HEK293 (cell line): ENCODE measurements at regions not wholly inside any gene's neighbourhood (a gene's known extent, or its start where the extent isn't known, plus 50 kb on each side); places are given as distances from the start of the nearest gene placed in this dataset.

Experiments
- CTCF ChIA-PET: fragments of 350-600 bp; formaldehyde crosslinking; extraction: SDS; loops from one replicate; lab custom pipeline; 2021; ENCODE audit warnings: antibody characterized with exemption; lab: Yijun Ruan, JAX
- POLR2A ChIA-PET: fragments of 300-600 bp; formaldehyde crosslinking; extraction: SDS; loops from one replicate; lab custom pipeline; 2020; ENCODE audit warnings: antibody characterized with exemption, inconsistent platforms; lab: Yijun Ruan, JAX
- H3K27ac ChIP-seq: fragments of 200-500 bp; sonication (Bioruptor generic); 2 replicates; pipeline ENCODE4 v1.5.1; 2014; ENCODE audit warnings: low read depth, low read length, control low read depth, inconsistent platforms; ENCODE audit errors: extremely low read depth
- H3K36me3 ChIP-seq, 2 experiments: fragments of 200-500 bp in 1 of 2; sonication (Bioruptor generic) in 1 of 2; 1 replicate in 1 of 2; 2 replicates in 1 of 2; pipeline ENCODE4 v1.5.1; 2014 to 2017; ENCODE audit warnings: inconsistent platforms in 2 of 2, low read length in 2 of 2; ENCODE audit not compliant: control insufficient read depth in 2 of 2, insufficient read depth in 1 of 2
- H3K4me1 ChIP-seq: fragments of 200-500 bp; sonication (Bioruptor generic); 2 replicates; pipeline ENCODE4 v1.5.1; 2014; ENCODE audit warnings: mild to moderate bottlenecking, low read length, inconsistent platforms; ENCODE audit not compliant: control insufficient read depth, insufficient read depth
- H3K4me3 ChIP-seq: 2 replicates; pipeline ENCODE4 v1.5.1; 2011; ENCODE audit warnings: low read depth, mild to moderate bottlenecking, control low read depth, low read length, moderate library complexity
- H3K9me3 ChIP-seq: fragments of 200-500 bp; sonication (Bioruptor generic); 2 replicates; pipeline ENCODE4 v1.5.1; 2014; ENCODE audit warnings: low read depth, low read length, inconsistent platforms; ENCODE audit not compliant: control insufficient read depth, insufficient read depth
- GLI4 ChIP-seq: fragments of 450-650 bp; formaldehyde crosslinking; IDR thresholded peaks from 2 replicates; pipeline ENCODE4 v1.5.1; 2016; ENCODE audit warnings: missing biosample characterization, missing genetic modification characterization
- IKZF3 ChIP-seq: fragments of 450-650 bp; IDR thresholded peaks from 2 replicates; pipeline ENCODE4 v1.5.0; 2018; ENCODE audit warnings: missing biosample characterization, mild to moderate bottlenecking, missing genetic modification characterization, moderate library complexity
- KLF16 ChIP-seq: fragments of 450-650 bp; formaldehyde crosslinking; IDR thresholded peaks from 2 replicates; pipeline ENCODE4 v1.5.1; 2017; ENCODE audit warnings: missing biosample characterization, missing genetic modification characterization
- KLF7 ChIP-seq: fragments of 450-650 bp; formaldehyde crosslinking; IDR thresholded peaks from 2 replicates; pipeline ENCODE4 v1.5.1; 2016; ENCODE audit warnings: missing biosample characterization, missing genetic modification characterization, borderline replicate concordance
- MYNN ChIP-seq: fragments of 450-650 bp; formaldehyde crosslinking; IDR thresholded peaks from 2 replicates; pipeline ENCODE4 v1.5.1; 2016; ENCODE audit warnings: missing biosample characterization, missing genetic modification characterization, borderline replicate concordance
- OVOL3 ChIP-seq: fragments of 450-650 bp; formaldehyde crosslinking; IDR thresholded peaks from 2 replicates; pipeline ENCODE4 v1.5.1; 2016; ENCODE audit warnings: missing biosample characterization, missing genetic modification characterization
- PATZ1 ChIP-seq: fragments of 450-650 bp; formaldehyde crosslinking; IDR thresholded peaks from 2 replicates; pipeline ENCODE4 v1.5.1; 2016; ENCODE audit warnings: missing biosample characterization, missing genetic modification characterization
- SP2 ChIP-seq: fragments of 450-650 bp; formaldehyde crosslinking; IDR thresholded peaks from 2 replicates; pipeline ENCODE4 v1.5.1; 2016; ENCODE audit warnings: missing biosample characterization, missing genetic modification characterization
- TRIM28 ChIP-seq: IDR thresholded peaks from 2 replicates; pipeline ENCODE4 v1.6.1; 2011; ENCODE audit warnings: low read length, control low read depth, borderline replicate concordance
- ZBTB26 ChIP-seq: fragments of 450-650 bp; formaldehyde crosslinking; optimal IDR thresholded peaks from 2 replicates; pipeline ENCODE3; 2016; ENCODE audit warnings: missing biosample characterization, mild to moderate bottlenecking, missing genetic modification characterization
- ZNF148 ChIP-seq: fragments of 450-650 bp; formaldehyde crosslinking; IDR thresholded peaks from 2 replicates; pipeline ENCODE4 v1.5.0; 2017; ENCODE audit warnings: missing biosample characterization, missing genetic modification characterization, borderline replicate concordance
- ZNF214 ChIP-seq: fragments of 450-650 bp; formaldehyde crosslinking; IDR thresholded peaks from 2 replicates; pipeline ENCODE4 v1.5.1; 2017; ENCODE audit warnings: missing biosample characterization, mild to moderate bottlenecking, missing genetic modification characterization, borderline replicate concordance
- ZNF350 ChIP-seq: fragments of 450-650 bp; formaldehyde crosslinking; IDR thresholded peaks from 2 replicates; pipeline ENCODE4 v1.5.0; 2017; ENCODE audit warnings: missing biosample characterization, mild to moderate bottlenecking, missing genetic modification characterization
- ZNF37A ChIP-seq: fragments of 450-650 bp; IDR thresholded peaks from 2 replicates; pipeline ENCODE4 v1.5.1; 2018; ENCODE audit warnings: missing biosample characterization, missing genetic modification characterization
- ZNF423 ChIP-seq: fragments of 450-650 bp; formaldehyde crosslinking; IDR thresholded peaks from 2 replicates; pipeline ENCODE4 v1.5.1; 2016; ENCODE audit warnings: missing biosample characterization, missing genetic modification characterization
- ZNF426 ChIP-seq: fragments of 450-650 bp; formaldehyde crosslinking; IDR thresholded peaks from 2 replicates; pipeline ENCODE4 v1.5.1; 2017; ENCODE audit warnings: missing biosample characterization, missing genetic modification characterization, mild to moderate bottlenecking, inconsistent platforms, moderate library complexity
- ZNF48 ChIP-seq: fragments of 450-650 bp; formaldehyde crosslinking; IDR thresholded peaks from 2 replicates; pipeline ENCODE4 v1.5.1; 2016; ENCODE audit warnings: missing biosample characterization, missing genetic modification characterization
- ZNF544 ChIP-seq: fragments of 450-650 bp; formaldehyde crosslinking; IDR thresholded peaks from 2 replicates; pipeline ENCODE4 v1.5.0; 2017; ENCODE audit warnings: missing biosample characterization, missing genetic modification characterization
- ZNF549 ChIP-seq: fragments of 450-650 bp; IDR thresholded peaks from 2 replicates; pipeline ENCODE4 v1.5.1; 2018; ENCODE audit warnings: missing biosample characterization, missing genetic modification characterization, mild to moderate bottlenecking, inconsistent platforms, moderate library complexity
- ZNF561 ChIP-seq: fragments of 450-650 bp; IDR thresholded peaks from 2 replicates; pipeline ENCODE4 v1.5.1; 2018; ENCODE audit warnings: missing biosample characterization, missing genetic modification characterization, borderline replicate concordance
- ZNF610 ChIP-seq: fragments of 450-650 bp; formaldehyde crosslinking; IDR thresholded peaks from 2 replicates; pipeline ENCODE4 v1.5.1; 2016; ENCODE audit warnings: missing biosample characterization, missing genetic modification characterization, borderline replicate concordance
- ZNF623 ChIP-seq: fragments of 450-650 bp; formaldehyde crosslinking; IDR thresholded peaks from 2 replicates; pipeline ENCODE4 v1.5.1; 2016; ENCODE audit warnings: missing biosample characterization, missing genetic modification characterization
- ZNF707 ChIP-seq: fragments of 450-650 bp; formaldehyde crosslinking; IDR thresholded peaks from 2 replicates; pipeline ENCODE4 v1.5.1; 2016; ENCODE audit warnings: missing biosample characterization, missing genetic modification characterization
- ZNF76 ChIP-seq: fragments of 450-650 bp; formaldehyde crosslinking; IDR thresholded peaks from 2 replicates; pipeline ENCODE4; 2016; ENCODE audit warnings: low read depth, missing biosample characterization, missing genetic modification characterization, borderline replicate concordance
- ZNF768 ChIP-seq: fragments of 450-650 bp; formaldehyde crosslinking; IDR thresholded peaks from 2 replicates; pipeline ENCODE4 v1.5.1; 2018; ENCODE audit warnings: missing biosample characterization, mild to moderate bottlenecking, missing genetic modification characterization
- ZNF776 ChIP-seq: fragments of 450-650 bp; formaldehyde crosslinking; IDR thresholded peaks from 2 replicates; pipeline ENCODE4 v1.5.0; 2017; ENCODE audit warnings: missing biosample characterization, missing genetic modification characterization, borderline replicate concordance
- ZNF777 ChIP-seq: fragments of 450-650 bp; formaldehyde crosslinking; IDR thresholded peaks from 2 replicates; pipeline ENCODE4 v1.5.1; 2017; ENCODE audit warnings: missing biosample characterization, missing genetic modification characterization, borderline replicate concordance
- ZXDB ChIP-seq: fragments of 450-650 bp; formaldehyde crosslinking; IDR thresholded peaks from 2 replicates; pipeline ENCODE4 v1.5.1; 2016; ENCODE audit warnings: missing biosample characterization, missing genetic modification characterization

- CTCF ChIA-PET = no interaction called here
- Histone ChIP-seq H3K27ac (no peak overlapping the region), H3K36me3 (no peaks in the 10 kb centered on the region), H3K4me3 (no peak overlapping the region), H3K9me3 (no peaks in the 10 kb centered on the region)
- TF ChIP-seq ZNF48 (tag by site-specific recombination) (no peak), ZNF37A (tag by site-specific recombination) (no peak), ZNF623 (tag by site-specific recombination) (no peak), ZNF214 (tag by site-specific recombination) (no peak), ZNF350 (tag by site-specific recombination) (no peak), ZNF76 (tag by site-specific recombination) (no peak), GLI4 (no peak), ZNF544 (tag by site-specific recombination) (no peak), ZBTB26 (tag by site-specific recombination) (no peak), KLF16 (tag by site-specific recombination) (no peak), ZXDB (tag by site-specific recombination) (no peak), ZNF549 (tag by site-specific recombination) (no peak), KLF7 (tag by site-specific recombination) (no peak), ZNF768 (no peak), ZNF426 (tag by site-specific recombination) (no peak), PATZ1 (tag by site-specific recombination) (no peak), TRIM28 (no peak), IKZF3 (tag by site-specific recombination) (no peak), ZNF423 (no peak)
- TF ChIP-seq, all 188 proteins: peak for 0
- POLR2A ChIA-PET = no interaction called here
- H3K4me1 ChIP-seq = no peaks in the 10 kb centered on the region
Observed at GRCh38 chr3:177561769-177562392, 364.6 kb upstream of the TBL1XR1 start.

- ChIA-PET CTCF (no interaction called here), POLR2A (interaction anchor here (0.6 kb wide), 1 partner anchor 13 kb away, joined by 3 read pairs; no protein-coding TSS in a partner anchor)
- H3K4me1 ChIP-seq = no peaks in the 10 kb centered on the region
- H3K36me3 ChIP-seq = no peaks in the 10 kb centered on the region
- no peak overlapping the region for H3K27ac ChIP-seq
- TF ChIP-seq ZNF148 (tag by site-specific recombination) (no peak), ZNF777 (tag by site-specific recombination) (no peak), OVOL3 (tag by site-specific recombination) (no peak), ZNF610 (tag by site-specific recombination) (no peak), ZNF707 (tag by site-specific recombination) (no peak), ZNF776 (tag by site-specific recombination) (no peak), ZNF561 (no peak), SP2 (tag by site-specific recombination) (no peak), MYNN (tag by site-specific recombination) (no peak)
- no peak overlapping the region for H3K4me3 ChIP-seq
- no peaks in the 10 kb centered on the region for H3K9me3 ChIP-seq
Observed at GRCh38 chr3:177563243-177563780, 366.0 kb upstream of the TBL1XR1 start.
